Breast epithelium (tissue), 3 donors: ENCODE measurements at regions not wholly inside any gene's neighbourhood (a gene's known extent, or its start where the extent isn't known, plus 50 kb on each side); places are given as distances from the start of the nearest gene placed in this dataset.

Experiments used
- POLR2A ChIP-seq: fragments of 450-650 bp; IDR thresholded peaks from one replicate; pipeline ENCODE4 v1.6.1; 2016; ENCODE audit warnings: antibody characterized with exemption, mild to moderate bottlenecking, moderate library complexity
- POLR2AphosphoS5 ChIP-seq, 3 donors: sonication (generic); formaldehyde crosslinking; IDR thresholded peaks; one replicate each; pipeline ENCODE4 v1.6.1; 2017; ENCODE audit warnings: antibody characterized with exemption in 3 of 3
- TF ChIP-seq, protein P1 (sequence below), 3 donors: fragments of 450-650 bp; IDR thresholded peaks; one replicate each; pipeline ENCODE4 v1.5.1; 2016 to 2017; ENCODE audit warnings: antibody characterized with exemption in 3 of 3, mild to moderate bottlenecking in 3 of 3, moderate library complexity in 3 of 3

DNA sequence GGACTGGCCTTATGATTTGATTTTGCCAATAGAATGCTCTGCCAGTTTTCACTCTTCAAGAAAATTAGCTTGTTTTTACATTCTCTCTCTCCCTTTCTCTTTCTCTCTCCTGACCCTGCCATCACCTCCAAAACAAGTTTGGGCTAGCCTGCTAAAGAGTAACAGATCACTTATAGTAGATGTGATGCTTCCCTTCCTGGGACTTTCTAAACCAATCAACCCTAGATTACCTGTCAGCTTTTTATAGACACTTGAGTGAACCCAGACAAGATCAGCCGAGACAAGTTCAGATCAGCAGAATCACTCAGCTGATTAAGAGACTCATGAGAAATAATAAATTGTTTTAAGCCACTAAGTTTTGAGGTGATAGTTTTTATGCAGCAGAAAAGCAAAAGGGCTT lies 521.2 kb downstream of the ANKRD50 start:
- TF ChIP-seq, protein P1, sequence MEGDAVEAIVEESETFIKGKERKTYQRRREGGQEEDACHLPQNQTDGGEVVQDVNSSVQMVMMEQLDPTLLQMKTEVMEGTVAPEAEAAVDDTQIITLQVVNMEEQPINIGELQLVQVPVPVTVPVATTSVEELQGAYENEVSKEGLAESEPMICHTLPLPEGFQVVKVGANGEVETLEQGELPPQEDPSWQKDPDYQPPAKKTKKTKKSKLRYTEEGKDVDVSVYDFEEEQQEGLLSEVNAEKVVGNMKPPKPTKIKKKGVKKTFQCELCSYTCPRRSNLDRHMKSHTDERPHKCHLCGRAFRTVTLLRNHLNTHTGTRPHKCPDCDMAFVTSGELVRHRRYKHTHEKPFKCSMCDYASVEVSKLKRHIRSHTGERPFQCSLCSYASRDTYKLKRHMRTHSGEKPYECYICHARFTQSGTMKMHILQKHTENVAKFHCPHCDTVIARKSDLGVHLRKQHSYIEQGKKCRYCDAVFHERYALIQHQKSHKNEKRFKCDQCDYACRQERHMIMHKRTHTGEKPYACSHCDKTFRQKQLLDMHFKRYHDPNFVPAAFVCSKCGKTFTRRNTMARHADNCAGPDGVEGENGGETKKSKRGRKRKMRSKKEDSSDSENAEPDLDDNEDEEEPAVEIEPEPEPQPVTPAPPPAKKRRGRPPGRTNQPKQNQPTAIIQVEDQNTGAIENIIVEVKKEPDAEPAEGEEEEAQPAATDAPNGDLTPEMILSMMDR (IDR thresholded peaks at IDR 0.05): no peak
- TF ChIP-seq POLR2AphosphoS5 (IDR thresholded peaks at IDR 0.05) (no peak), POLR2A (no peak)
